ENCODE measurements at regions not wholly inside any gene's neighbourhood (a gene's known extent, or its start where the extent isn't known, plus 50 kb on each side); places are given as distances from the start of the nearest gene placed in this dataset.
"Not testable (repeated sequence)": the region's sequence is repeated elsewhere in the genome, so short reads cannot be mapped to it uniquely, and the experiment has no call there.

GRCh38 chr9:85142496-85142911 lies 473.0 kb downstream of the NTRK2 start:
- DNase-seq: no peak

DNA sequence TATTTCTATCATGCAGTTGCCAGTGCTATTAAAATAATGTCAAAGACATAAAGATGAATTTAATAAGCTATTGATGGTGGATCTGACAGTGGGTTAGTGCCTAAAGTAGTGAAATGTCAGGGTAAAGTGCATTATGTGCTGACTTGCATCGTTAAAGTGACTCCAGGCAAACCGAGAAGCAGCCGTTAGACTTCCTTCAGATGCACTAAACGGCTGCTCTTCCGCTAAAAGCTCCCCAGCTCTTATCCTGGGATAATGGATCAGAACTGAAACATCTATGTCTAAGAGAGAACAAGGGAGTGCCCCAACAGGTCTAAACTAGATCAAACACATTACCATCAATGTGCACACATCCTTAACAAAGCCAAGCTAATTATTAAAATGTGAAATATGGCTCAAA lies 468.2 kb downstream of the NTRK2 start:
- DNase-seq: no peak

GRCh38 chr9:85136987-85137386 lies 467.5 kb downstream of the NTRK2 start:
- no peak for DNase-seq

DNA sequence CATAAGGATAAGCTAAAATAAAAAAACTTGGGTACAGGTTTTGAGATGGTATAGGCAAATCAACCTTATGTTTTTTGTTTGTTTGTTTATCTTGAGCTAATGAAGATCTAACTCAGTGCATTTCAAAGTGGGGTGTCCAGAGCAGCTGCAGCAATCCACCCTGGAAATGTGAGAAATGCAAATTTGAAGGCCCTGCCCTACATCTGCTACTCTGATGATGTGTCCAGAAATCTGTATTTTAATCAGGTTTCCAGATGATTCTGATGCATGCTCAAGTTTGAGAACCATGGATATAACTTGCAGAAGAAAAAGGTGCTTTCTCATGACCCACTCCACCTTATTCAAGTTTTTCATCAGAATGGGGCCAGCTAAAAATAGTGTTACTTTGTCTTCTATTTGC lies 467.0 kb downstream of the NTRK2 start:
- DNase-seq: no peak

- no peak for DNase-seq
These were observed 461.2 kb downstream of the NTRK2 start for GRCh38 chr9:85130764-85131163.

DNA sequence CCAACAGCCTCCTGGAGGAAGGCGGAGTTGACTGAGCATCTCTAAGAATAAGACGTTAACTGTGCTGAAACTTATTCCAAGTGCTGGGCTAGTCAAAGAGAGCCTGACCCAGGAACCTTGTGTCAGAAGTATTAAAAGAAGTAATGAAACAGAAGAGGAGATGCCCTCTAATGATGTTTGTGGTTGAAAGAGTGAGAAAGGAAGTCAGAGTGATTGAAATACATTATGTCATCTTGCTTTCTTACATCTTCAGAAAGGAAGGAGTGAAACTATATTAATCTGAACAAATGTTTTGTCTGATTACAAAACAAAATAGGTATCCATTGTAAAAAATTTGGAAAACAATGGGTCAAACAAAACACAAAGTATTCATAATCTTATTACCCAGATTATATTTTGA lies 460.7 kb downstream of the NTRK2 start:
- DNase-seq: no peak

GRCh38 chr9:85129514-85129913 lies 460.0 kb downstream of the NTRK2 start:
- no peak for DNase-seq

DNA sequence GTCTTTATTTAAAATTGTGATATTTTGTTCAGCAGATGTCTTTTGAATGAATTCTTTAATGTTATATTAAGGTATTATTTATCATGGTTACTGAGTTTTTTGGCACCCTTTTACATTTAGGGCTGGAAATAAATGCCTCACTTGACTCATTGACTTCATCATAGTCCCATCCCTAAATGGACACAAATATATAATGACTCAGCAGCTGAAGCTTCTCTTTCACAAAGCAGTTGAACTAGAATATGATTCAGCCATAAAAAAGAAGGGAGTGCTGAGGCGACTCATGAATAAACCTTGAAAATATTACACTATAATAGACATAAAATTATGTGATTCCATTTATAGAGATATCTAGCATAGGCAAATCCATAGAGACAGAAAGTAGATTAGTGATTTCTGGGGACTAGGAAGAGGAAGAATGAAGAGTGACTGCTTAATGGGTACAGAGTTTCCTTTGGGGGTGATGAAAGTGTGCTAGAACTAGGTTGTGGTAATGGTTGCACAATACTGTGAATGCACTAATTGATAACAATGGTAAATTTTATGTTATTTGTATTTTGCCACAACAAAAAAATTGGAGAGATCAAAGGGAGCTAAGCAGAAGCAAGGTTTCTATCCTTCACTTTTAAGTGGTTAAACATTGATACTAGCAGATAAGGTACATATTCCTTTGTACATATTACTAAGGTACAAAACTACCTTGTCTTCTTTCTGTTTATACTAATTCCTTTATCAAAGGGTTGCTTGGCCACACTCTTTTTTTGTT lies 449.6 kb downstream of the NTRK2 start:
- no peak for DNase-seq

DNA sequence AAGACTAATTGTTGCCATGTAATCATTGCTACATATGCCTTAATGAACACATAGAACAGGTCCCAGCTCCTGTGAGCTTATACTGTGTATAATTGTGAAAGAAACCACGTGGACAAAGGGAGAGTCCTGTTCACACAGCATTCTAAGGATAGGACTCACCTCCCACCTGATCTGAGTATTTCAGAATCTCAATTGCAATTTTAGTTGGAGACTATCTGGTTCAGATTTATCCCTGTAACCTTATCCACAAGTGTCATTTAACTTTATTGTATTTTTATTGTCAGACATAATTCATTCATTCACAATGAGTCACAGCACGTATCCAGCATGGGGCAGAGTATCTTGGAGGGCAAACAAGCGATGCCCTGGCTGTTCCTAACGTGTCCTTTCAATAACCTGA lies 448.3 kb downstream of the NTRK2 start:
- DNase-seq: no peak

DNA sequence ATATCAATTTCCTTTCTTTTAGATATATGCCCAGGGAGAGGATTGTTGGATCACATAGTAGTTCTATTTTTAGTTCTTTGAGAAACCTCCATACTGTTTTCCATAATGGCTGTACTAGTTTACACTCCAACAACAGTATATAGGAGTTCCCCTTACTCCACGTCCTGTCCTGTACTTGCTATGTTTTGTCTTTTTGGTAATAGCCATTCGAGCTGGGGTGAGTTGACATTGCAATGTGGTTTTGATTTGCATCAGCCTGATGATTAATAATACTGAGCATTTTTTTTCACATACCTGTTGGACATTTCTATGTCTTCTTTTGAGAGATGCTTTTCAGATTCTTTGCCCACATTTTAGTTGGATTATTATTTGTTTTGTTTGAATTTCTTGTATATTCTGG lies 445.9 kb downstream of the NTRK2 start:
- DNase-seq: no peak

DNA sequence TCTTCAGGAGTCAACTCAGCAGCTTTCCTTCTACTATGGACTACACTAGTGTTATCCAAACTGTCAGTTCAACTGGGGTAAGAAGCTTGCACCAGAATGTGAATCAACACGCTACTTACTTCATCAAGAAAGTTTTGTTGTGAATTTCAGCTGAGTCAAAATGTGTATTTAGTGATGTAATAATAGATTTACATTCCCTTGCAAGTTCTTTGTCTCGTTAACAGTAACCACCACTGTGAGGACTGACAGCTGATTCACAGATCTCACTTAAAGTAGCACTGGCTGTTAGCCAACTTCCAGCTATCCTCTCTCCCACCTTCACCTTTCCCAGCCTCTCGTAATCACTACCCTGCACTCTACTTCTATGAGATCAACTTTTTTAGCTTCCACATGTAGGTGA lies 445.3 kb downstream of the NTRK2 start:
- DNase-seq: no peak

GRCh38 chr9:85112933-85113418 lies 443.4 kb downstream of the NTRK2 start:
- no peak for DNase-seq

- no peak for DNase-seq
These were observed 442.9 kb downstream of the NTRK2 start for GRCh38 chr9:85112391-85112790.

GRCh38 chr9:85108746-85109145 lies 439.2 kb downstream of the NTRK2 start:
- no peak for DNase-seq

DNA sequence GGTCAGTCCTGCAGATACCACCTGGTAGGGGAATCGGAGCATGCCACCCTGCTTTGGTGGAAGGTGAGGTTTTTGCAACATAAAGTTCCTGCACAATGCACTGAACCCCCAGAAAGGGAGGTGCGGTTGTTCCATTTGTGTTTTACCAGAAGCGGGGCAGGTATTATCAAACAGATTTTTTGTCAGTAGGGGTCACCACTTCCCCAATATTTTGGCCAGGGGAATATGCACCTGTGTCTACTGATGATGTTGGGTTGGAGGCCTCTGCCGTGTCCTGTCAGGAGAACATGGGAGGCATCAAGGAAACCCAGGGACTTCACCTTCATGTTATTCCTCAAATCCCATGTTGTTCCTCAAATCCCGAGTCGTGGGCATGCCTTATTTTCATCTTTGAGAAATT lies 438.7 kb downstream of the NTRK2 start:
- DNase-seq: no peak

DNA sequence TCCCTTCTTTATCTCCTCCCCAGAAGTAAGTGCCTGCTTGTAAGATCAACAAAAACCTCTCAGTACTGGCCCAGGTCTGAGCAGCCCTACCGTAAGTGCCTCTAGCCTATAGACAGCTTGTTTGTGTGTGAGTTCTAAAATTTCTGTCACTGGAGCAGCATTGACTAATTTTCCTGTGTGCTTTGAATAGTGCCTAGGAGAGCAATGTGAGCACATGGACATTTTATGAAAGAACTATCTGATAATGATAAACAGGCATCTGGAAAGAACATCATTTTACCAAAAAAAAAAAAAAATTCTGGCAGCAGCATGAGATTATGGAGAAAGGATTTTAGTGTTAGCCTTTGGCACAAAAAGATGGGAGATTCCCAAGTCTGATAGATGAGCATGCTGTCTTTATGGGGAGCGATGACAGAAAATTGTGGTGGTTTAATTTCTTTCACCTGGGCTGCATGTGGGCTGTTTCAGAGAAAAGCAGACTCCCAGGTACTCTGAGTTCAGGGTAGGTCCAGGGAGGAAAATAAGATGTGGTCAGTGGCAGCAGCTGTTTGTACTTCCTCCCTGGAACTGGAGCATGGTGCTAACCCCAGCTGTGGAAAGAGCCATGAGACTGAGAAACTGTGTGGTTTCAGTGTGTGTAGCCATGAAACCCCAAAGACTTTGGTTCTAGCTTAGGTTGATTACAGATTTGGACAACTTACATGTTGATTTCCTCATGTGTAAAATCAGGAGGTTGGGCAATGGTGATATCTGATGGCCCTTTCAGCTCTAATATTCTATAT lies 419.9 kb downstream of the NTRK2 start:
- no peak for DNase-seq

DNA sequence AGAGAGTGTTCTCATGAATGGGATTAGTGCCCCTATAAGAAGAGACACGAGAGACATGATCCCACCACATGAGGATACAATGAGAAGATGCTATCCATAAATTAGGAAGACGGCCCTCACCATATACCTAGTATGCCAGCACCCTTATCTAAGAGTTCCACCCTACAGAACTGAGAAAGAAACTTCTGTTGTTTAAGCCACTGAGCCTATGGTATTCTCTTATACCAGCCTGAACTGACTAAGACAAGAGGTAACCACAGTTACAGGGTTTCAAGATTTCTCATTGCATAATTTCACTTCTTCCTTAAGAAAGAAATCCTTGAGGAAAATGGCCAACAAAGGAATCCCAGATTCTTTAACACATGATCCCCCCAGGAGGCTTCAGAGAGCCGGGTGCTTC lies 412.4 kb downstream of the NTRK2 start:
- no peak for DNase-seq

DNA sequence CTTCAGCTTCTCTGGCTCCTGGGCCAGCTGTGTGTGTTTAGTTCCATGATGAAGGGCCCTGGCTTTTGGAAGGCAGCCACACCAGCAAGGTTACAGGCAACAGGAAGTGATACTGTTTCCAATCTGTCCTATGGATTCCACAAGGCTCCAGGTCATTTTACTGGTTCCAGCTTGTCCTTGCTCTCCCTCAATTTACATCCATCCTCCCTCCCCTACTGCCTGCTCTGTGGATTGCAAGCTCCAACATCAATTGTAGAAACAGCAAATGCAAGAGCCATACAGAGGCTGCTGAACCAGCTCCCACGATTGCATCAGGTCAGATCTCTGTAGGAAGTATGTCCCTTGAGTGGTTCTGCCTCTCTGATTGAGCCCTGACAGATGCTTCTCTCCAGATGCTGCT lies 409.8 kb downstream of the NTRK2 start:
- no peak for DNase-seq

DNA sequence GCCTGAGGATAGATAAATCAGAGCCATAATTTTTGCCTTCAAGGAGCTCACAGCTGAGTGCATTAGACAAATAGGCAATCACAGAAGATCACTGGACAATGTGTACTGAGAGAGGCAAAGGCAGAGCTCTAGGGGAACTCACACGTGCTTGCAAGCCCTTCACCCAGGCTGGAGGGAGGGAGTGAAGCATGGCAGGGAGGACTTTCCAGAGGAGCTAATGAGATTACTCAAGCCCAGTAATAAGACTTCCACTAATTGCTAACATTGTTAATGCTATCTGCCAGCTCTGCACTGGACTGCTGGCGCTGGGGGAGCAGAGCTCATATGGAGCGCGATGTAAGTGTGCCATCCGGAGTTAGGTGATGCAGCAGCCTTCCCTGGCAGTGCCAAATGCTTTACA lies 408.4 kb downstream of the NTRK2 start:
- DNase-seq: no peak

- DNase-seq: not testable (repeated sequence)
These were observed 407.6 kb downstream of the NTRK2 start for GRCh38 chr9:85077146-85077545.
